ENCODE measurements at regions not wholly inside any gene's neighbourhood (a gene's known extent, or its start where the extent isn't known, plus 50 kb on each side); places are given as distances from the start of the nearest gene placed in this dataset.

GRCh38 chr5:78720997-78721396, 72.4 kb upstream of the LHFPL2 start:
- TF ChIP-seq EZH2 (IDR thresholded peaks at IDR 0.05; ENCODE audit: insufficient read depth, poor library complexity, severe bottlenecking) (no peak), EZH2phosphoT487 (IDR thresholded peaks at IDR 0.05; ENCODE audit: insufficient read depth, low read depth) (no peak)

Data from GM23248 (cell line).